Left cardiac atrium (tissue), 4 donors: ENCODE measurements at regions not wholly inside any gene's neighbourhood (a gene's known extent, or its start where the extent isn't known, plus 50 kb on each side); places are given as distances from the start of the nearest gene placed in this dataset.

ENCODE experiments used
- ATAC-seq, 2 donors: fragments of 200-7000 bp; cut with Tn5 transposase; one replicate each; pipeline ENCODE4 v1.9.1; 2020; ENCODE audit warnings: mild to moderate bottlenecking in 2 of 2, moderate library complexity in 2 of 2
- DNase-seq: peaks from one replicate; pipeline ENCODE4 v3.0.0-alpha.2; 2020
- intact Hi-C, 2 donors: fragments of 100-400 bp; cut with DNase I; formaldehyde crosslinking; loops; one replicate each; pipeline versions ENCODE4 v1.14.1 to v1.15.1; 2022 to 2023
- donor health status: DM: no; HTN: yes; CAD: no.
- donor health status: DM: no; HTN: yes; CAD: no; lungs with severe emphysema.
- donor health status: DM: yes; HTN: yes; CAD: no.
- donor health status: Dilated cardiomyopathy.

- DNase-seq (no peak), ATAC-seq (peak; percentile 80 to 90)
- intact Hi-C loops: loop anchor here (10.0 kb wide), 3 partner anchors 208 to 498 kb away; no protein-coding TSS in a partner anchor
Observed at GRCh38 chr14:60563113-60563512, 54.2 kb downstream of the SIX6 start.

DNA sequence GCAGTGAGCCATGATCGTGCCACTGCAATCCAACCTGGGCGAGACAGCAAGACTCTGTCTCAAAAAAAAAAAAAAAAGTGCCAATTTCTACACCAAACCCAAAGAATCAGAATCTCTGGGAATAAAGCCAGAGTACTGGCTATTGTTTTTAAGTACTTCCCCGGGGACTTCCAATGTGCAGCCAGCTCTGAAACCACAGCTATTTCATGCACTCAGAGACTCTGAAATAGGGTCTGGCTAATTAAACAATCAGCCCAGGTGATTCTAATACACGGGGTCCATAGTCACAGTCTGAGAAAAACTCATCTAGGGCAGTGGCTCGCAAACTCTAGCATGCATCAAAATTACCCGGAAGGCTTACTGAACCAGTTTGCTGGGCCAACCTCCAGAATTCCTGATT, 56.3 kb downstream of the SIX6 start:
- no peak for DNase-seq
- intact Hi-C loops: loop anchor here (5.0 to 10.0 kb wide), 4 partner anchors 210 to 500 kb away; no protein-coding TSS in a partner anchor
- ATAC-seq: no peak

- ATAC-seq (no peak), DNase-seq (no peak)
- intact Hi-C loops: loop anchor here (5.0 to 10.0 kb wide), 4 partner anchors 211 to 501 kb away; no protein-coding TSS in a partner anchor
Observed at GRCh38 chr14:60566101-60566500, 57.2 kb downstream of the SIX6 start.

- intact Hi-C loops: no loop called here
- no peak for DNase-seq
- ATAC-seq: peak in 1 of 2 donors; percentile 71
Observed at GRCh38 chr14:60573943-60574495, 65.1 kb downstream of the SIX6 start.

GRCh38 chr14:60575008-60575407, 66.1 kb downstream of the SIX6 start:
- ATAC-seq (no peak), DNase-seq (no peak)
- intact Hi-C loops: no loop called here

GRCh38 chr14:60585676-60586075, 63.6 kb downstream of the SIX1 start:
- intact Hi-C loops: no loop called here
- DNase-seq (no peak), ATAC-seq (no peak)

DNA sequence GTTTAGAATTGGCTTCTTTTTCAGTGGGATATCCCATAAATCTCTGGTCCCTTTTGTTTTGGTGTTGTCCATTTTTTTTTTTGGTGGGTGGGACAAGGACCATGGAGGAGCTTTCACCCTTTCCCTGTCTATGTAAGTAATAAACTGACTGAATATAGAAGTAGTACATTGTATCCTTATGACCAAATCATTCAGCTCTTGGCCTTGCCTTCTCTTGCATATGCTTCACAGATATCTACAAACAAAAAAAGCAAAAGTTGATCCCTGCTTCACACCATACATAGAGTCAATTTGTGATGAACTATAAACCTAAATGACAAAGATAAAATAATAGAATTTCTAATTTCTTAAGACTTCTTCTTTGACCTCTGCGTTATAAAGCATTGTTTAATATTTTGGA, 59.8 kb downstream of the SIX1 start:
- intact Hi-C loops: no loop called here
- no peak for ATAC-seq

DNA sequence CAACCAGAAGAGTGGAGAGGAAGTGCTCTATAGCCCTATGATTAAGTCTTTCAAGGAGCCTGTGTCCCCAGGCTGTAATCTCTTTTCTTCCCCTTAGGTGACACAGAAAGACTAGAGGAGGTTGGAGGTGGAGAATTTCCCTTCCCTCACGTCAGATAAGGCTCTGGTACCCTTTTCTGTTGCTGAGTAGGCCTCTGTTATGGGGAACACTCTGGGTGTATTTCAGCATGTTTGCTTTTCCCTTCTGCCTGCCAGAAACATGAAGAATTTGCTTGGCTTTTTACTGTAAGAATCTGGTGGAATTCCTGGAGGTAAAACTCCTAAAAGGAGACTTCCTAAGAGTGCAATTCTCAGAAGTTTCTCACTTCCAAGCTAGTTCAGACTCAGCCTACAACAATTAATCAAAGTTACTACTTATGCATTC, 58.3 kb downstream of the SIX1 start:
- DNase-seq (no peak), ATAC-seq (no peak)
- intact Hi-C loops: no loop called here

More for the DNA sequence above, 59.8 kb downstream of the SIX1 start:
- no peak for DNase-seq
